AG09309 (cell line): ENCODE measurements at regions not wholly inside any gene's neighbourhood (a gene's known extent, or its start where the extent isn't known, plus 50 kb on each side); places are given as distances from the start of the nearest gene placed in this dataset.
A peak's percentile ranks its signal among the peaks of the same experiment; 100 is the strongest.

Source experiments
- DNase-seq: peaks from one replicate; pipeline ENCODE4 v3.0.0-alpha.2; 2010; ENCODE audit warnings: low read depth
- H3K4me3 ChIP-seq: 2 replicates; pipeline ENCODE4 v1.5.1; 2011; ENCODE audit warnings: mild to moderate bottlenecking, low read depth, low read length, moderate library complexity; ENCODE audit not compliant: control insufficient read depth
- TF ChIP-seq, protein P1 (sequence below): IDR thresholded peaks from 2 replicates; pipeline ENCODE4 v1.5.1; 2011; ENCODE audit warnings: mild to moderate bottlenecking, low read depth, low read length, inconsistent platforms; ENCODE audit not compliant: insufficient read depth, control insufficient read depth; ENCODE audit errors: missing control alignments

DNA sequence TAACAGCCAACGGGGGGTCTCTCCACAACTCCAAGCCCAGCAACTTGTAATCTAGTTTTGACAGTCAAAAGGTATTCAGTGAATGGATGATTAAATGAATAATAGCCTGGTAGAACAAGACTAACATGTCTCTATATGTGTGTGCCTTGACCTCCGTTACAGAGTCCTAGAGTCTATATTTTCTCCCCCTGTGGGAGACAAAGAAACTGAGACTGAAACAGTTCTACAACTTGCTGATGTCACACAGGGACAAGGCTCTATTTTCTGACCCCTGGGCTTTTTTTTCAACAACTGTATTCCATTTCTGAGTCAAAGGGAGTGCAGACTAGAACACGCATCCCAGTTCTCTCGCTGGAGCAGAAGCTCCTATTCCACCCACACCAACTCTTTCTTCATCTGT is 223.6 kb upstream of the AGAP1 start:
- no peak overlapping the region for H3K4me3 ChIP-seq
- TF ChIP-seq, protein P1, sequence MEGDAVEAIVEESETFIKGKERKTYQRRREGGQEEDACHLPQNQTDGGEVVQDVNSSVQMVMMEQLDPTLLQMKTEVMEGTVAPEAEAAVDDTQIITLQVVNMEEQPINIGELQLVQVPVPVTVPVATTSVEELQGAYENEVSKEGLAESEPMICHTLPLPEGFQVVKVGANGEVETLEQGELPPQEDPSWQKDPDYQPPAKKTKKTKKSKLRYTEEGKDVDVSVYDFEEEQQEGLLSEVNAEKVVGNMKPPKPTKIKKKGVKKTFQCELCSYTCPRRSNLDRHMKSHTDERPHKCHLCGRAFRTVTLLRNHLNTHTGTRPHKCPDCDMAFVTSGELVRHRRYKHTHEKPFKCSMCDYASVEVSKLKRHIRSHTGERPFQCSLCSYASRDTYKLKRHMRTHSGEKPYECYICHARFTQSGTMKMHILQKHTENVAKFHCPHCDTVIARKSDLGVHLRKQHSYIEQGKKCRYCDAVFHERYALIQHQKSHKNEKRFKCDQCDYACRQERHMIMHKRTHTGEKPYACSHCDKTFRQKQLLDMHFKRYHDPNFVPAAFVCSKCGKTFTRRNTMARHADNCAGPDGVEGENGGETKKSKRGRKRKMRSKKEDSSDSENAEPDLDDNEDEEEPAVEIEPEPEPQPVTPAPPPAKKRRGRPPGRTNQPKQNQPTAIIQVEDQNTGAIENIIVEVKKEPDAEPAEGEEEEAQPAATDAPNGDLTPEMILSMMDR: no peak
- no peak for DNase-seq

DNA sequence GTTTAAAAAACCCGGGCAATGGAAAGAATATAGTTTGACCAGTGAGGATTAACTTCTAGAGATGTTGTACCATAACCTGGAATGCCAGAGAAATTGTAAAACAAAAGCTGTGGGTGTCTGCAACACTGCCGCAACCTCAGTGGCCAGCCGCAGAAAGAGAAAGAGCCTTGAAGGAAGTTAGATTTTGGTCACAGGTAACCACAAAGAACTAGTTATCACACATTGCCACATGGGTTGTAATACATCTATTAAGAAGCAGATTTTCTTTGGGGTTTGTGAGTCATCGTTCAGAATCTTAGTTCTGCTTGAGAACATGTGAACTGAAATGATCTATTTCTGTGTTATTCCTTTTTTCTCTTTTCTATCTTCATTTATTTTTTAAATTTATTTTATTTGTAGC is 222.9 kb upstream of the AGAP1 start:
- TF ChIP-seq, protein P1: no peak
- DNase-seq: peak; percentile 75
- no peak overlapping the region for H3K4me3 ChIP-seq

DNA sequence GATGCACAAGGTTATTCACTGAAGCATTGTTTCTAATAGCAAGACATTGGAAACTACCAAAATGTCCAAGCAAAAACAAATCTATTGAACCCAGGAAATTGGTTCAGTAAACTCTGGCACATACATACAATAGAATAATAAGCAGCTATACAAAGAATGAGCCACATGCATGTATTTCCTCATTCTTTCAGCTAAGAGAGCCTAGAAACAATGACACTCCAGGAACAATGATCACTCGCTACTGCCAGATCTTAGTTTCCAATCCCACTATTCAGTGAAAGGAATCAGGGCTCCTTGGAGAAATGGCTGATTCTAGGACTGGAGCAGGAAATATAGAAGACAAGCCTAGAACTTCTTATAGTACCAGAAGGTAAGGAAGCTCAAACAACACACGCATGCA is 221.9 kb upstream of the AGAP1 start:
- TF ChIP-seq, protein P1: no peak

DNA sequence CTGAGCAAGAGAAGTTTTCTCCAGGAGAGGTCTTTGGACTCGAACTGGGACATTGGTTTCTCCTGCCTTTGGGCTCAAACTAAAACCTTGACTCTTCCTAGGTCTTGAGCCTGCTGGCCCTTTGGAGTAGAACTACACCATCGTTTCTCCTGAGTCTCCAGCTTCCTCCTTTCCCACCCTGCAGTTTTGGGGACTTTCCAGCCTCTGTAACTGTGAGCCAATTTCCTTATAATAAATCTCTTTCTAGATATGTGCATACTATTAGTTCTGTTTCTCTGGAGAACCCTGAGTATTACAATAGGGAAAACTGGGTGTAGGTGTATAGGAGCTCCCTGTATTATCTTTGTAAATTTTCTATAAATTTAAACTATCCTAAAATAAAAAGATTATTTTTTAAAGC is 219.8 kb upstream of the AGAP1 start:
- no peak overlapping the region for H3K4me3 ChIP-seq
- TF ChIP-seq, protein P1: no peak
- DNase-seq: no peak

More for the DNA sequence above, 221.9 kb upstream of the AGAP1 start:
- no peak for DNase-seq
- H3K4me3 ChIP-seq: no peak overlapping the region

DNA sequence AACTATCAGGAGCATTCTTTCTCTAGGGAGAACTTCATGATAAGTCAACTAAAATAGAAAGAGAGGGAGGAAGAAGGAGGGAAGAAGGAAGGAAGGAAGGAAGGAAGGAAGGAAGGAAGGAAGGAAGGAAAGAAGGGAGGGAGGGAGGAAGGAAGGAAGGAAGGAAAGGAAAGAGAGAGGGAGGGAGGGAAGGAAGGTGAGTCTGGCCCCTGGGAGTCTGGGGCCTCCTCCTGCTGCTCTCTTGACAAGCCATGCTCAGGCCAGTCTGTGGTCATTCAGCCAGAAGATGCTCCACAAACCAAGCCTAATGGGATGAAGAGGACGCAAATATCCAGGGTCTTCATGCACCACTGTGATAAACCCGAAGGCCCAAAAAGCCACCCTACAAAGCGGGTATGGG is 216.4 kb upstream of the AGAP1 start:
- H3K4me3 ChIP-seq: no peak overlapping the region
- TF ChIP-seq, protein P1: no peak
- DNase-seq: no peak

DNA sequence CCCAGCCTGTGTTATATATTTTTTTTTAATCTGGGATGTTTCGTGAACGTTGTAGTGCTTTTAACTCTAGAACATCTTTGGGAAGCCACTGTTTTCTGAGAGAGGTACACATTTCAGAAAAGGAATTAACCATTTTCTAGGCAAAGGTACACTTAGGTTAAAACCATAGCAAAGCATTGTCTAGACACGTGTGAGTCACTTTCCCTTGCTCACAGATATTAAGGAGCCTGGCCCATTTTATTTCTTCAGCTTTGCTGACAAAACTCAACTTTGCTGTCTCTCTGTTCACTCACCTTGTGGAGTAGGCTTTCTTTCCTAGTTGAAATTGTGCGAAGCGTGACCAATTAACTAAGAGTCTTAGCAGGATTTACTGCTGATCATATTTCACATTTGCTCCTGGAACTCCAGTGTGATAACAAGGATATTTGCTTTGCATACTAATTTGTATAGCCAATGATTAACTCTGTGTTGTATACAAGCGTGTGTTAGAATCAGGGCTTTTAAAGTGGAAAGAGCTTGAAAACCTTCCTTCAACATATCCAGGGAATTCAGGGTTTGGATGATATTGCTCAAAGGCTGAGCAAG is 215.0 kb upstream of the AGAP1 start:
- DNase-seq: no peak
- TF ChIP-seq, protein P1: no peak
- no peak overlapping the region for H3K4me3 ChIP-seq

DNA sequence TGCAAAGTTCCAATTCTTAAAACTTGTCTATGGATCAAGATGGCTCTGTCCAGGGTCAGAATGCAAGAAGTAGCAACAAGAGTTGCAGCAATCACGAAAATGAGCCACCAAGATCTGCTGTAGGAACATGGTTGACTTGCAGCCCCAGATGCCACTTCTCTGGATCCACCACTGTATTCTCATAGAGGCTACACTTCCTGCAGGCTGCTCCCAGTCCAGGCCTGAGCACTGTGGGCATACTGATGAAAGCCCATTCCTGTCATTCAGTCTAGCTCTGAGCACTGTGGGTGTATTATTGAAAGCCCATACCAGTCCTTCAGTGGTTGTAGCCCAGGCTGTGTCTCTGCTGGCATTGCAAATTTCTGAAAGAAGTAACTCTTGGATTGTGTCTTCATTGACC is 213.9 kb upstream of the AGAP1 start:
- DNase-seq: no peak
- TF ChIP-seq, protein P1: no peak
- H3K4me3 ChIP-seq: no peak overlapping the region
